A673 (cell line): ENCODE measurements at regions not wholly inside any gene's neighbourhood (a gene's known extent, or its start where the extent isn't known, plus 50 kb on each side); places are given as distances from the start of the nearest gene placed in this dataset.

Experiments used
- CTCF ChIP-seq: fragments of 300-800, 200-600 bp; sonication (generic); conservative IDR thresholded peaks from 2 replicates; pipeline ENCODE4 v1.5.1; 2017; ENCODE audit warnings: low read depth, mild to moderate bottlenecking, antibody characterized with exemption, low read length, moderate library complexity, mixed read lengths
- EZH2 ChIP-seq: fragments of 200-600 bp; sonication (generic); IDR thresholded peaks from 2 replicates; pipeline ENCODE4 v1.6.1; 2017; ENCODE audit warnings: borderline replicate concordance, low read depth, mild to moderate bottlenecking, mixed read lengths, antibody characterized with exemption, low read length; ENCODE audit not compliant: poor library complexity, severe bottlenecking

DNA sequence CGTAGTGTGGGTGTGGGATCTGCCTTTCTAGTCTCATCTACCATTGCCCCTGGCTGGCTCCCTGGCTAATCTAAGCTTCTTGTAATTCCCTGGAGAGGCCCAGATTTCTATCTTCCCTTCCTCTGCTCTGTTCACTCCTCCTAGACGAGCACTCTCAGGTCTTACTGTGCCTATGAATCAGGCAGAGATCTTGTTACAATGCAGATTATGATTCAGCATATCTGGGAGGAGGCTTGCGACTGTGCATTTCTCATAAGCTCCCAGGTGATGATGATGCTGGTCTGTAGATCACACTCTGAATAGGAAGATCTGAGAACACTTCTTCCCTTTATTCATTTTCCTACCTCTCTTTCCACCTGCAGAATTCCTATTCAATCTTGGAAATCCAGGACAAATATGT, 200.1 kb downstream of the CBLN1 start:
- TF ChIP-seq CTCF (no peak), EZH2 (no peak)
